ENCODE measurements at regions not wholly inside any gene's neighbourhood (a gene's known extent, or its start where the extent isn't known, plus 50 kb on each side); places are given as distances from the start of the nearest gene placed in this dataset.
A peak's percentile ranks its signal among the peaks of the same experiment; 100 is the strongest.

DNA sequence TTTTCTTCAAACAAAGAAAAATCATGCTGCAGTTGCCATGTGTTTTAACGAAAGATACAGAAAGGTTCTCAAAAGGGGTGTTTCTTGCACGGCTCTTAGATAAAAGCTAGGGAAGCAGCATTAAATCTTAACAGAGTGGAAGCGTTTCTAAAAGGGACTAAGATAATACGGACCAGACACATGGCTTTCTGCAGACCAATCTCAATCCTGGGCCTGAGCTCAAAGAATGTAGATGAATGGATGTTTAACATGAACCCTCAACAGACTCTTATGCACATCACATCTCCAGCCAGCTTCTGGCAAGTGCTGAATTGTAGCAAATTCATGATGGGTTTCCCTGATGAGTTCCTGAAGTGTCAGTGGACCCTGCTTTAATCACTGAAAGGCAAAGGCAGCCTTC lies 80.2 kb upstream of the COX10 start:
- TF ChIP-seq, protein P1, sequence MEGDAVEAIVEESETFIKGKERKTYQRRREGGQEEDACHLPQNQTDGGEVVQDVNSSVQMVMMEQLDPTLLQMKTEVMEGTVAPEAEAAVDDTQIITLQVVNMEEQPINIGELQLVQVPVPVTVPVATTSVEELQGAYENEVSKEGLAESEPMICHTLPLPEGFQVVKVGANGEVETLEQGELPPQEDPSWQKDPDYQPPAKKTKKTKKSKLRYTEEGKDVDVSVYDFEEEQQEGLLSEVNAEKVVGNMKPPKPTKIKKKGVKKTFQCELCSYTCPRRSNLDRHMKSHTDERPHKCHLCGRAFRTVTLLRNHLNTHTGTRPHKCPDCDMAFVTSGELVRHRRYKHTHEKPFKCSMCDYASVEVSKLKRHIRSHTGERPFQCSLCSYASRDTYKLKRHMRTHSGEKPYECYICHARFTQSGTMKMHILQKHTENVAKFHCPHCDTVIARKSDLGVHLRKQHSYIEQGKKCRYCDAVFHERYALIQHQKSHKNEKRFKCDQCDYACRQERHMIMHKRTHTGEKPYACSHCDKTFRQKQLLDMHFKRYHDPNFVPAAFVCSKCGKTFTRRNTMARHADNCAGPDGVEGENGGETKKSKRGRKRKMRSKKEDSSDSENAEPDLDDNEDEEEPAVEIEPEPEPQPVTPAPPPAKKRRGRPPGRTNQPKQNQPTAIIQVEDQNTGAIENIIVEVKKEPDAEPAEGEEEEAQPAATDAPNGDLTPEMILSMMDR (IDR thresholded peaks at IDR 0.05; ENCODE audit: partially characterized antibody, unreplicated experiment) = no peak
- H3K27ac Mint-ChIP-seq (ENCODE audit: unreplicated experiment) = no peak overlapping the region
- DNase-seq = no peak
- H3K36me3 Mint-ChIP-seq (ENCODE audit: unreplicated experiment) = no peaks in the 10 kb centered on the region
- H3K9me3 Mint-ChIP-seq (ENCODE audit: unreplicated experiment) = no peaks in the 10 kb centered on the region
- H3K27me3 Mint-ChIP-seq (ENCODE audit: unreplicated experiment) = peaks cover 2% of the 10 kb centered on the region
- H3K4me1 Mint-ChIP-seq (ENCODE audit: low read depth, unreplicated experiment) = peaks cover 3% of the 10 kb centered on the region
- H3K4me3 Mint-ChIP-seq (ENCODE audit: unreplicated experiment) = no peak overlapping the region

DNA sequence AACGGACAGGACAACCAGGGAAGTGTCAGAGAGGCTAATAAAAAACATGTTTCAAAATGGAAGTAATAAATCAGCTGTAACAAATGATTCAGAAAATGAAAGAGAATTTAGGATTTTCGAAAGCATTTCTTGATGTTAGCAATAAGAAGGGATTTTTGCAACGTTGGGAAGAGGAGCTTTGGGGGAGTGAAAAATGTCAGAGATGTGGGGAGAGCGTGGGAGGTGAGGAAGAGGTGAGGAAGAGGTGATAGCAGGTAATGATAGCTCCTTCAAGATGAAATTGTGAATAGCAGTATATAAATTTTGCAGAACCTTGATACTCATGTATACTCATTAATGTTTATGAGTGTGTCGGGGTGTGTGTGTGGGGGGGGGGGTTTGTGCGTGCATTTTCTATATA lies 76.2 kb upstream of the COX10 start:
- no peak overlapping the region for H3K27ac Mint-ChIP-seq (ENCODE audit: unreplicated experiment)
- no peak for DNase-seq
- TF ChIP-seq, protein P1 (IDR thresholded peaks at IDR 0.05; ENCODE audit: partially characterized antibody, unreplicated experiment) = no peak

DNA sequence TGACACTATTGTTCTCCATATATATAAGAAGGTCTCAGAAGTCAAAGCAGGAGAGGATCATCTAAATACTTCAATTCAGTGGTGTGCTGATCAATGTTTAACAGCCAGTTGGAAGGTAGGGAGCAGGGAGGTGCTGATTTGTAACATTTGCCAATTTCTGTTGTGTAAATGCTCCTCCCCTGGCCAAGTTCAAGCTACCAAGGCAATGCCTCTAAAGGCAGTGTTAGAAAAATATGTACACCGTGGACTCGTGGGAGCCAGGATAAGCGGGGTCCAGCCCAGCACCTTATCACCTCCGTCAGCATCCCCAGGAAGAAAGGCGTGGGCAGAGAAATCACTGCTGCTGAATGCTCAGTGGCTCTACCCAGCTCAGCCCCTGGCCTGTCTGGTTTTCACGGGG lies 75.3 kb upstream of the COX10 start:
- TF ChIP-seq, protein P1 (IDR thresholded peaks at IDR 0.05; ENCODE audit: partially characterized antibody, unreplicated experiment) = no peak
- Mint-ChIP-seq H3K27me3 (ENCODE audit: unreplicated experiment) (no peaks in the 10 kb centered on the region), H3K4me3 (ENCODE audit: unreplicated experiment) (no peak overlapping the region), H3K4me1 (ENCODE audit: low read depth, unreplicated experiment) (peaks cover 5% of the 10 kb centered on the region), H3K9me3 (ENCODE audit: unreplicated experiment) (no peaks in the 10 kb centered on the region), H3K36me3 (ENCODE audit: unreplicated experiment) (no peaks in the 10 kb centered on the region), H3K27ac (ENCODE audit: unreplicated experiment) (no peak overlapping the region)
- DNase-seq = no peak

More for the DNA sequence above, 76.2 kb upstream of the COX10 start:
- Mint-ChIP-seq H3K4me1 (ENCODE audit: low read depth, unreplicated experiment) (peaks cover 5% of the 10 kb centered on the region), H3K36me3 (ENCODE audit: unreplicated experiment) (no peaks in the 10 kb centered on the region), H3K9me3 (ENCODE audit: unreplicated experiment) (no peaks in the 10 kb centered on the region), H3K4me3 (ENCODE audit: unreplicated experiment) (no peak overlapping the region), H3K27me3 (ENCODE audit: unreplicated experiment) (no peaks in the 10 kb centered on the region)

DNA sequence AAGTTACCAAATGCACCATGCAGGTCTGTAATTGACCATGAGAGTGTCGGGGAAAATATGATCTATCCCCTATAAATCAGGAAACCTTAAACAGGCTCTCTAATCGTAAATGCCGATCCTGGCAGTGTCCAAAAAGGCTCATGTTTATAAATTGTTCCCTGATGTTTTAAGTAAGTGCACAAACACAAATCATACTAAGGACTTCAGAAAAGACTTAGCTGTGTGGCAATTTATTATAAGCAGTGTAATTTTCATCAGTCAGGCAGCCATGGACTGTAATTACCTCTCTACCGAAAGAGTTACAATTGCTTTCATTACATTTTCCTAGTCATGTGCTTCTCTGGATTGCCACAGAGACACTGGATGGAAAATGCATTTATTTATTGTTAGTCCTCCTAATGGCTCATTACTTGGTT lies 73.4 kb upstream of the COX10 start:
- H3K27ac Mint-ChIP-seq (ENCODE audit: unreplicated experiment) = no peak overlapping the region
- no peaks in the 10 kb centered on the region for H3K27me3 Mint-ChIP-seq (ENCODE audit: unreplicated experiment)
- TF ChIP-seq, protein P1 (IDR thresholded peaks at IDR 0.05; ENCODE audit: partially characterized antibody, unreplicated experiment) = no peak
- no peaks in the 10 kb centered on the region for H3K36me3 Mint-ChIP-seq (ENCODE audit: unreplicated experiment)
- no peaks in the 10 kb centered on the region for H3K9me3 Mint-ChIP-seq (ENCODE audit: unreplicated experiment)
- peaks cover 2% of the 10 kb centered on the region for H3K4me1 Mint-ChIP-seq (ENCODE audit: low read depth, unreplicated experiment)
- DNase-seq = no peak
- H3K4me3 Mint-ChIP-seq (ENCODE audit: unreplicated experiment) = no peak overlapping the region

DNA sequence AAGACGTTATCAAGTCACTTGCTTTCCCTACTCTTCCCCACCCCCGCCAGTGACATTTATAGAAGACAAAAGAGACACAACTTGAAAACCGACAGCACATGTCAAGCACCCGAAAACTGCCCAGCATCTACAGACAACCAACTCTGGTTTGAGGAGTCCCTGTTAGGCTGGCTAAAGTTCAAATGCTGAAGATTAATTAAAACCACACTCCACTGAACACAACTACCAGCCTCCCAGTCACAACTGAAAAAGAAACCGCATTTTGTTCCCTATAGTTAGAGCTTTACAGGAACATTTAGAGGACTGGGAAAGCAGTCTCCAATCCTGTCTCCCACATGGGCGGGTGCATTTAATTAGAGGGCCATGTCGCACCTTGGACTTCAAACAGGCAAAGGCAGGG lies 73.0 kb upstream of the COX10 start:
- peaks cover 2% of the 10 kb centered on the region for H3K4me1 Mint-ChIP-seq (ENCODE audit: low read depth, unreplicated experiment)
- peak overlapping the region; percentile 29 for H3K27ac Mint-ChIP-seq (ENCODE audit: unreplicated experiment)
- DNase-seq = no peak
- TF ChIP-seq, protein P1 (IDR thresholded peaks at IDR 0.05; ENCODE audit: partially characterized antibody, unreplicated experiment) = no peak
- no peaks in the 10 kb centered on the region for H3K36me3 Mint-ChIP-seq (ENCODE audit: unreplicated experiment)
- no peak overlapping the region for H3K4me3 Mint-ChIP-seq (ENCODE audit: unreplicated experiment)
- H3K27me3 Mint-ChIP-seq (ENCODE audit: unreplicated experiment) = no peaks in the 10 kb centered on the region
- no peaks in the 10 kb centered on the region for H3K9me3 Mint-ChIP-seq (ENCODE audit: unreplicated experiment)
